IMR-90 (cell line): ENCODE measurements at regions not wholly inside any gene's neighbourhood (a gene's known extent, or its start where the extent isn't known, plus 50 kb on each side); places are given as distances from the start of the nearest gene placed in this dataset.

ENCODE experiments used
- BHLHE40 ChIP-seq: fragments of 150-350 bp; IDR thresholded peaks from 2 replicates; pipeline ENCODE4 v1.6.1; 2016; ENCODE audit warnings: mild to moderate bottlenecking, low read depth, low read length
- CEBPB ChIP-seq: IDR thresholded peaks from 2 replicates; pipeline ENCODE4 v1.6.1; 2012; ENCODE audit warnings: low read depth, low read length, improper control_type of control experiment
- CHD1 ChIP-seq: IDR thresholded peaks from 2 replicates; pipeline ENCODE4 v1.6.1; 2012; ENCODE audit warnings: low read depth, low read length, improper control_type of control experiment
- CTCF ChIP-seq: conservative IDR thresholded peaks from 2 replicates; pipeline ENCODE4 v1.5.1; 2012; ENCODE audit warnings: mild to moderate bottlenecking, low read depth, low read length, improper control_type of control experiment
- ELK1 ChIP-seq: fragments of 150-350 bp; IDR thresholded peaks from 2 replicates; pipeline ENCODE4 v1.6.1; 2016; ENCODE audit warnings: low read depth, mild to moderate bottlenecking, low read length, moderate library complexity, borderline replicate concordance
- MXI1 ChIP-seq: IDR thresholded peaks from 2 replicates; pipeline ENCODE4 v1.6.1; 2012; ENCODE audit warnings: low read depth, mild to moderate bottlenecking, low read length, moderate library complexity, borderline replicate concordance
- POLR2A ChIP-seq: IDR thresholded peaks from 2 replicates; pipeline ENCODE4 v1.6.1; 2012; ENCODE audit warnings: mild to moderate bottlenecking, low read depth, low read length
- RAD21 ChIP-seq: IDR thresholded peaks from 2 replicates; pipeline ENCODE4 v1.6.1; 2012; ENCODE audit warnings: low read length, improper control_type of control experiment
- SMC3 ChIP-seq: fragments of 150-350 bp; IDR thresholded peaks from 2 replicates; pipeline ENCODE4 v1.6.1; 2016; ENCODE audit warnings: low read depth, mild to moderate bottlenecking, antibody characterized with exemption, low read length, moderate library complexity
- USF2 ChIP-seq: fragments of 150-350 bp; IDR thresholded peaks from 2 replicates; pipeline ENCODE4 v1.6.1; 2017; ENCODE audit warnings: mild to moderate bottlenecking, antibody characterized with exemption, low read length, low read depth

GRCh38 chr9:81234924-81235610 is 454.3 kb downstream of the TLE1 start:
- TF ChIP-seq SMC3 (no peak), CTCF (no peak), POLR2A (no peak), CHD1 (no peak), USF2 (no peak), CEBPB (no peak), ELK1 (no peak), MXI1 (no peak), BHLHE40 (no peak), RAD21 (no peak)
